ENCODE measurements at regions not wholly inside any gene's neighbourhood (a gene's known extent, or its start where the extent isn't known, plus 50 kb on each side); places are given as distances from the start of the nearest gene placed in this dataset.
A peak's percentile ranks its signal among the peaks of the same experiment; 100 is the strongest.
"Not testable (repeated sequence)": the region's sequence is repeated elsewhere in the genome, so short reads cannot be mapped to it uniquely, and the experiment has no call there.

- Mint-ChIP-seq H3K4me3 (no peak overlapping the region), H3K4me1 (peaks cover 11 to 17% of the 10 kb centered on the region in 2 donors), H3K27me3 (ENCODE audit: low read depth in 3 of 3) (peaks cover 0 to 3% (median 2%) of the 10 kb centered on the region in 3 donors), H3K9me3 (no peaks in the 10 kb centered on the region), H3K36me3 (no peaks in the 10 kb centered on the region), H3K27ac (no peak overlapping the region)
- no peak for DNase-seq
These were observed 214.3 kb upstream of the MYLIP start for GRCh38 chr6:15914553-15914952.

- Mint-ChIP-seq H3K9me3 (no peaks in the 10 kb centered on the region), H3K4me1 (peaks cover 11 to 17% of the 10 kb centered on the region in 2 donors), H3K27me3 (ENCODE audit: low read depth in 3 of 3) (peaks cover 0 to 3% (median 2%) of the 10 kb centered on the region in 3 donors), H3K36me3 (no peaks in the 10 kb centered on the region), H3K4me3 (no peak overlapping the region), H3K27ac (no peak overlapping the region)
- no peak for DNase-seq
These were observed 215.3 kb upstream of the MYLIP start for GRCh38 chr6:15913573-15913972.

DNA sequence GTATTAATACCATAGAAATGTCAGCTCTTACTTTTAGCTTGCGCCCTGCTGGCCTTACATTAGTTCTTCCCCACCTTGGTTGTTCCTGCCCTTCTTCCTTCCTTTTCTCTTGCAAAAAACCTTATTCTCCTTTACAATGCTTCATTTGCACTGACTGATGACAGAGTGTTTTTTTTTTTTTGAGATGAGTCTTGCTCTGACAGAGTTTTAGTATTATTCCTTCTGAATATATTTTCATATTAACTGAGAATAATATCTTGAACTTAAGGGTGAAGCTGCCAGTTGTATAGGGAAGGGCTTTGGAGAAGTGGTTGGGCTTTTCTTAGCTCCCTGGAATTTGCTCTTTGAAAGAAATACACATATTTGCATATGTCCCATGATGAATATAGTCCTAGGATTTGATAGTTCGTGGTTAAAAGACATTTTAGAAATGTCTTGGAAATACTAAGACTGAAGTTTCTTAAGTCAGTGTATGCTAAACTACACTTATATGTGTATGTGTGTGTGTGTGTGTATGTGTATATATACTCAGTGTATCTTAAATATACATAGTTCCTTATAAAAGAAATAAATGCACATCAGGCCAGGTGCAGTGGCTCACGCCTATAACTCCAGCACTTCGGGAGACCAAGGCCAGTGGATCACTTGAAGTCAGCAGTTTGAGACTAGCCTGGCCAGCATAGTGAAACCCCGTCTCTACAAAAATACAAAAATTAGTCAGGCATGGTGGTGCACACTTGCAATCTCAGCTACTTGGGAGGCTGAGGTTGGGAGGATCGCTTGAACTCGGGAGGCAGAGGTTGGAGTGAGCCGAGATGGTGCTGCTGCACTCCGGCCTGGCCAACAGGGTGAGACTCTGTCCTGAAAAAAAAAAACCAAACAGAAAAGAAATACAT is 216.1 kb upstream of the MYLIP start:
- Mint-ChIP-seq H3K36me3 (no peaks in the 10 kb centered on the region), H3K27ac (peak overlapping the region in 2 of 6 donors; percentile 3 to 61), H3K27me3 (ENCODE audit: low read depth in 3 of 3) (peaks cover 0 to 4% (median 3%) of the 10 kb centered on the region in 3 donors), H3K4me3 (peak overlapping the region in 1 of 5 donors; percentile 12), H3K9me3 (no peaks in the 10 kb centered on the region), H3K4me1 (peaks cover 11 to 17% of the 10 kb centered on the region in 2 donors)
- DNase-seq = no peak

- peaks cover 0 to 4% (median 3%) of the 10 kb centered on the region in 3 donors for H3K27me3 Mint-ChIP-seq (ENCODE audit: low read depth in 3 of 3)
- no peaks in the 10 kb centered on the region for H3K9me3 Mint-ChIP-seq
- H3K4me3 Mint-ChIP-seq = peak overlapping the region in 1 of 5 donors; percentile 12
- H3K36me3 Mint-ChIP-seq = no peaks in the 10 kb centered on the region
- no peak for DNase-seq
- peak overlapping the region in 2 of 6 donors; percentile 3 to 61 for H3K27ac Mint-ChIP-seq
- peaks cover 11 to 17% of the 10 kb centered on the region in 2 donors for H3K4me1 Mint-ChIP-seq
These were observed 217.0 kb upstream of the MYLIP start for GRCh38 chr6:15911753-15912504.

DNA sequence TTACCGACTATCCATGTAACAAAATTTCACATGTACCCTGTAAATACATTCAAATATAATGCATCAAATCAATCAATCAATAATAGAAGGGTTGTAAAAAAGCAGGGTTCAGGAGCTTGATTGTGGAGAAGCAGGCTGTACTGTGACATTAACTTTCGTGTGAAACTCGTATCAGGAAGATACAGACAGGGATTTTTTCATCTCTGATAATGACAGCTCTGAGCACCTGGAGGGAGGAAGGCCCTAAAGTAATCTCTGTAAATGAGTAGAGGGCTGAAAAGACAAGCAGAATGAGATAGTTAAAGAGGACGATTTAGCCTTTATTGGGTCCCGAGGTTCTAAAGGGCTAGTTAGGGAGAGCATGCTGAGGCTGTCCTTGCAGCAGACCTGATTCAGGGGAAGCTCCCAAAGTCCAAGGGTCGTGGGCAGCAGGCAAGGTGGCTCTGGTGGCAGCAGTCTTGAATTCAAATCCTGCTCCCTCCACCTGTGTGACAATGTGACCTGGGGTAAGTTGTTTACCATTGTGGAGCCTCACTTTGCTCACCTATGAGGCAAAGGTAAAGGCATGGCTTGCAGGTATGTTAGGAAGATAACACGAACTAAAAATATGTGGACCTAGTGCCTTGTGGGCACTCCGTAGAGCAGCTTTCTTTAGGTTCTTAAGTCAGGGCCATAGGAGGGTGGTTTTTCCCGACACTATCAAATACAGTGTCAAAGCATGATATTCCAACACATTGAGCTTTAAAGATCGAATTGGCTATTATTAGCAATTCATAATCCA is 219.4 kb upstream of the MYLIP start:
- no peak for DNase-seq
- Mint-ChIP-seq H3K9me3 (no peaks in the 10 kb centered on the region), H3K36me3 (no peaks in the 10 kb centered on the region), H3K4me1 (peaks cover 11 to 17% of the 10 kb centered on the region in 2 donors), H3K4me3 (no peak overlapping the region), H3K27ac (no peak overlapping the region), H3K27me3 (ENCODE audit: low read depth in 3 of 3) (peaks cover 0 to 2% (median 0%) of the 10 kb centered on the region in 3 donors)

GRCh38 chr6:15908871-15909270 is 220.0 kb upstream of the MYLIP start:
- H3K4me1 Mint-ChIP-seq = peaks cover 11 to 17% of the 10 kb centered on the region in 2 donors
- H3K27ac Mint-ChIP-seq = no peak overlapping the region
- H3K4me3 Mint-ChIP-seq = no peak overlapping the region
- no peaks in the 10 kb centered on the region for H3K9me3 Mint-ChIP-seq
- peaks cover 0 to 2% (median 0%) of the 10 kb centered on the region in 3 donors for H3K27me3 Mint-ChIP-seq (ENCODE audit: low read depth in 3 of 3)
- DNase-seq = no peak
- H3K36me3 Mint-ChIP-seq = no peaks in the 10 kb centered on the region

DNA sequence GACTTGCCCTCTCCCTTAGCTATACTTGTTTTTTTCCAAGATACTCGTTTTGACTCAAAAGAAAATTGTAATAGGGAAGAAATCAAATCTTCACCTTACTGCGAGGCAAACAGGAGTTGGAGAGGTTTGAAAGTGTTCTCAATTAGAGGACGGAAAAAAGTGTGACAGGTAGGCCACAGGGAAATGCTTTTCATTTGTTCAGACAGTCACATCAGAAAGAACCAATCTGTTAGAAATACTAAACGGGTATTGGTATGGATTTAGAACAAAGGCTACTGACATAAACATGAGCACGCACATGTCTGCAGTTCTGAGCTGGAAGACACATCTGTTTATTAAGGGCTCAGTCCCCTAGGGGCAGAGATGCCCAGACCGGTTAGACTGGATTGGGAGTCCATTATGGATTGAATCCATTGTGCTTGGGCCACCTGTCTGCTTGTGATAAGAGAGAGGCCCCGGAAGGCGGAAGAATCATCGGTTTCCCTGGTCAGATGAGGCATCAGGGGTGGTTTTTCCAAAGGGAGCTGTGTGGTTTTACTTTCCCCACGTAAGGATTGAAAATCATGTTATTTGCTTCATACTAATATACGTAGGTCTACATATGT is 220.9 kb upstream of the MYLIP start:
- no peak for DNase-seq
- Mint-ChIP-seq H3K4me1 (peaks cover 11 to 17% of the 10 kb centered on the region in 2 donors), H3K36me3 (no peaks in the 10 kb centered on the region), H3K9me3 (no peaks in the 10 kb centered on the region), H3K27me3 (ENCODE audit: low read depth in 3 of 3) (peaks cover 0 to 2% (median 0%) of the 10 kb centered on the region in 3 donors), H3K4me3 (no peak overlapping the region), H3K27ac (no peak overlapping the region)

- not testable (repeated sequence) for H3K27me3 Mint-ChIP-seq (ENCODE audit: low read depth in 3 of 3); H3K27ac Mint-ChIP-seq; DNase-seq; H3K4me3 Mint-ChIP-seq; H3K9me3 Mint-ChIP-seq; H3K36me3 Mint-ChIP-seq
- peaks cover 7 to 11% of the 10 kb centered on the region in 2 donors for H3K4me1 Mint-ChIP-seq
These were observed 221.5 kb upstream of the MYLIP start for GRCh38 chr6:15907220-15907913.

- Mint-ChIP-seq H3K27ac (no peak overlapping the region), H3K4me1 (peaks cover 0 to 5% of the 10 kb centered on the region in 2 donors), H3K27me3 (ENCODE audit: low read depth in 3 of 3) (peaks cover under 1 to 3% (median 2%) of the 10 kb centered on the region in 3 donors), H3K36me3 (no peaks in the 10 kb centered on the region), H3K9me3 (no peaks in the 10 kb centered on the region), H3K4me3 (no peak overlapping the region)
- DNase-seq = no peak
These were observed 222.4 kb upstream of the MYLIP start for GRCh38 chr6:15906420-15907016.

DNA sequence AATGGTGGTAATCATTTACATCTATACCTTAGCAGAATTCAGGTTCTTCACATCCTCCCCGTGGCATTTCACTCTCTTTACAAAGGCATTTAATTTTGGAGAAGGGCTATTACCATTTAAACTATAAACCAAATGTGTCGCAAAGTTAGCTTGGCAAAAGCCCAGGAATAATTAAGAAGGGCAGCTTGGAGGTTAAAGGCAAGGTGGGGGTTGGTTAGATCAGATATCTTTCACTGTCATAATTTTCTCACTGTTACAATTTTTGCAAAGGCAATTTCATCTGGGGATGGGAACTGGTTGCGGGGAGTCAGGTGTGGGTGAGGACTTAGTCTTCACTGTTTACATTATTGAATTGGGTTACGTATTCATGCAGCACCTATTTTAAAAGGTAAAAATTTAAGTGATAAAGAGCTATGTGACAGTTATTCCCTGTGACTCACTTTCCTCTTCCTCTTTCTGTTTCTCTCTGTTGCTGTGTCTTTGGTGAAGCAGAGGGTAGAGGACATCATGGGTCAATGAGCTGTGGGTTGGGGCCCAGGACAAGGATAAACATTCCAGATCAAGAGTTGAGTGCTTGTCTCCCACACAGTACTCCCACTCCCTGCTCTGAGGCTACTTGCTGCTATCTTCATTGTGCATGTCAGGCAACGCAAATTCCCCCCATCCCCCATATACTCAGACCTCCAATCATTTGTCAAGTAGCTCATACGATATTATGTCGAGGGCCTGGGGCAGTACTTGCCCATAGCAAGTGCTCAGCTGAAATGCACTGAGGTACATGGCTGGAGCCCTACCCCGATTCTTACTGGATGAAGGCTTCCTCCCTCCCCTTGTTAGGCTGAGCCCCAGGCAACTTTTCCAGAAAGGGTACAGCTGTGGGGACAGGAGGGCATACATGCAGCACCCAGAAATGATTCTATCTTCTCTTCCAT is 223.1 kb upstream of the MYLIP start:
- Mint-ChIP-seq H3K4me3 (no peak overlapping the region), H3K27ac (no peak overlapping the region), H3K27me3 (ENCODE audit: low read depth in 3 of 3) (peaks cover 3 to 4% (median 3%) of the 10 kb centered on the region in 3 donors), H3K36me3 (no peaks in the 10 kb centered on the region), H3K4me1 (peaks cover 0 to 7% of the 10 kb centered on the region in 2 donors), H3K9me3 (no peaks in the 10 kb centered on the region)
- no peak for DNase-seq

DNA sequence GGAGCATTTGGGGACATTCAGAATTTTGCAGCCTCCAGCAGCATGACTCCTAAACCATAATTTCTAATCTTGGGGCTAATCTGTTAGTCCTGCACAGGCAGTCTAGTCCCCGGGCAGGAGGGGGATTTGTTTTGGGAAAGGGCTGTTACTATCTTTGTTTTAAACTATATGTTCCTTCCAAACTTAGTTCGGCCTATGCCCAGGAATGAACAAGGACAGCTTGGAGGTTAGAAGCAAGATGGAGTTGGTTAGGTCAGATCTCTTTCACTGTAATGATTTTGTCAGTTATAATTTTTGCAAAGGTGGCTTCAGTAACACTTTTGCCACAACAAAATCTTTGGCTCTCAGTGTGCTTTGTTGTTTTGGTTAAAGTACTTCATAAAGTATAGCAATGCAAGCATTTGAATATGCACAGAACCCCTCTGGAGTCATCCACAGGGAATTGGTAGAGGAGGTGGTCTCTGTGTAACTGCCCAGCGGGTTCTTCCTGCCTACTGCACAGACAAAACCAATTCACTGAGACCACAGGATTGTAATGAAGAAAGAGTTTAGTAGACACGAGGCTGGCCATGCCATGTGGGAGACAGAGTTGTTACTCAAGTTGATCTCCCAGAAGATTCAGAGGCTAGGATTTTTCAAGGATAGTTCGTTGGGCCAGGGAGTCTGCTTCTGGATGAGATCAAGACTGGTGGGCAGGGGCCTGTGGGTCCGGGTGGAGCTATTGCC is 224.1 kb upstream of the MYLIP start:
- Mint-ChIP-seq H3K9me3 (no peaks in the 10 kb centered on the region), H3K4me3 (no peak overlapping the region), H3K27me3 (ENCODE audit: low read depth in 3 of 3) (peaks cover 3 to 7% (median 3%) of the 10 kb centered on the region in 3 donors), H3K27ac (no peak overlapping the region), H3K36me3 (no peaks in the 10 kb centered on the region), H3K4me1 (peaks cover 0 to 7% of the 10 kb centered on the region in 2 donors)
- no peak for DNase-seq
